ENCODE measurements at regions not wholly inside any gene's neighbourhood (a gene's known extent, or its start where the extent isn't known, plus 50 kb on each side); places are given as distances from the start of the nearest gene placed in this dataset.
"Not testable (repeated sequence)": the region's sequence is repeated elsewhere in the genome, so short reads cannot be mapped to it uniquely, and the experiment has no call there.

DNA sequence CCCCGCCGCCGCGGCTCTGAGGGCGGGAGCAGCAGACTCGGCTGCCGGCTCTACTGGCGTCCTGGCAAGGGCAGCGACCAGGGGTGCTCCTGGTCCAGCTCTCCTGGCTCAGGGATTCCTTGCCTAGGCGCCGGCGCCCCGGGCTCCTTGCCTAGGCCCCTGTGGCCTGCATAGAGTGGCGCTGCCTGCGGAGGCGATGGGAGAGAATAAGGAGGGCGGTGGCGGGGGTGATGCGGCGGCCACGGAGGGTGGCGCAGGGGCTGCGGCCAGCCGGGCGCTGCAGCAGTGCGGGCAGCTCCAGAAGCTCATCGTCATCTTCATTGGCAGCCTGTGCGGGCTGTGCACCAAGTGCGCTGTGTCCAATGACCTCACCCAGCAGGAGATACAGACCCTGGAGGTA, 136.6 kb upstream of the TP53TG3D start:
- DNase-seq: not testable (repeated sequence)

DNA sequence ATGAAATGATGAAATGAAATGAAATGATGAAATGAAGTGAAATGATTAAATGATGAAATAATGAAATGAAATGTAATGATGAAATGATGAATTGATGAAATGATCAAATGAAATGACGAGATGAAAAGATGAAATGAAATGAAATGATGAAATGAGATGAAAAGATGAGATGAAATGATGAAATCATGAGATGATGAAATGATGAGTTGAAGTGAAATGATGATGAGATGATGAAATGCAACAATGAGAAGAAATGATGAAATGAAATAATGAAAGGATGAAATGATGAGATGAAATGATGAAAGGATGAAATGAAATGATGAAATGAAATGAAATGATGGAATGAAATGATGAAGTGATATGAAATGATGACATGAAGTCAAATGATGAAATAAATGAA, 132.7 kb upstream of the TP53TG3D start:
- DNase-seq: not testable (repeated sequence)

GRCh38 chr16:32120779-32121178, 132.3 kb upstream of the TP53TG3D start:
- not testable (repeated sequence) for DNase-seq

DNA sequence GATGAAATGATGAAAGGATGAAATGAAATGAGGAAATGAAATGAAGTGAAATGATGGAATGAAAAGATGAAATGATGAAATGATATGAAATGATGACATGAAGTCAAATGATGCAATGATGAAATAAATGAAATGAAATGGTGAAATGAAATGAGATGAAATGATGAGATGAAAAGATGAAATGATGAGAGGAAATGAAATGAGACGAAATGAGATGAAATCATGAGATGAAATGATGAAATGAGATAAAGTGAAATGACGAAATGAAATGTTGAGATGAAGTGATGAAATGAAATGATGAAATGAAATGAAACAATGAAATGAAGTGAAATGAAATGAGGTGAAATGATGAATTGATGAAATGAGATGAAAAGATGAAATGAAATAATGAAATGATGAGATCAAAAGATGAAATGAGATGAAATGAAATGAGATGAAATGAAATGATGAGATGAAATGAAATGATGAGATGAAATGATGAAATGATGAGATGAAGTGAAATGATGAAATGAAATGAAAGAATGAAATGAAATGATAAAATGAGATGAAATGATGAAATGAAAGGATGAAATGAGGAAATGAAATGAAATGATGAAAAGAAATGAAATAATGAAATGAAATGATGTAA, 131.7 kb upstream of the TP53TG3D start:
- not testable (repeated sequence) for DNase-seq

DNA sequence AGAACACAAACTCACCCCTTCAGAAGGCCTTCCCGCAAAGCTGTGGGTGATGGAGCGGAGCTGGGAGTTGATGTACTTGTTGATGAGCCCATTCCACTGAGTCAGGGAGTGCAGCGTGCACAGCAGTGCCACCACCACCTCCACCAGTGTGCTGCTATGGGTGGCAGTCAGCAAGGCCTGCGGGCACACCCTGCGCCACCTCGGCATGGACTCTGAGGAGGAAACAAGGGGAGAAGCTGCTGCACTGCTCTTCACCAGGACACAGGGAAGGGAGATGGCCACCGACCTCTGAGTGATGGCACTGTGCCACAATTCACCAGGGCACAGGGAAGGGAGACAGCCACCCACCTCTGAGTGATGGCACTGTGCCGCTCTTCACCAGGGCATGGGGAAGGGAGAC, 100.7 kb upstream of the TP53TG3D start:
- DNase-seq: not testable (repeated sequence)

DNA sequence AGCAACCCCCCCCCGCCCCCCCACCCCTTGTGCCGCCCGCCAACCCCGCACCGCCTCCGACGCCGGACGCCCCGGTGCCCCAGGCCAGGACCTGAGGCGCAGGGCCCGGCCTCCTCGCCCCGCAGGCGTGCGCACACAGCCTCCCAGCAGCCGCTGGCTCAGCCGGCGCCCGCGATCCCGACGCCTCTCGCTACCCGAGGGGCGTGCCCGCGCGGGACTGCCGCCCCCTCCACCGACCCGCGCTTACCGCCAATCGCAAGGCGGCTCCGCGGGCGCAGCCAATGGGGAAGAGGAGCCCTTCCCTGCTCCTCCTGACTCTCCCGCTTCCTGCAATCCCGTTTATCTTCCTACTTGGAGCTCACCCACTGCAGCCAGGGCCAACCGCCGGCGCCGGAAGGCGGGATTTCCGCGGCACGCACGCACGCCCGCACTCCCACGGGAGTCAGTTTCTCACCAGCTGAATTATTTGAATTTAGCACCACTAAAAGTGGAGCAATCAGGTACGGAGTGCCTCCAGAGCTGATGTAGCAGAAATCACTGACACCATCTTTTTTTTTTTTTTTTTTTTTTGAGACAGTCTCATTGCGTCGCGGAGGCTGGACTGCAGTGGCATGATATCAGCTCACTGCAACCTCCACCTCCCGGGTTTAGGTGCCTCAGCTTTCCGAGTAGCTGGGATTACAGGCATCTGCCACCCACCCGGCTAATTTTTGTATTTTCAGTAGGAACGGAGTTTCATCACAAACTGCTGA, 65.0 kb upstream of the TP53TG3D start:
- DNase-seq: not testable (repeated sequence)

GRCh38 chr16:32202585-32202984, 50.5 kb upstream of the TP53TG3D start:
- DNase-seq: not testable (repeated sequence)
